A673 (cell line): ENCODE measurements at regions not wholly inside any gene's neighbourhood (a gene's known extent, or its start where the extent isn't known, plus 50 kb on each side); places are given as distances from the start of the nearest gene placed in this dataset.

Experiments used
- BruUV-seq: library from RNA; stranded (reverse); fragments of 400-500 nt; replicated peaks from 2 replicates; lab custom pipeline; 2021; lab: Mats Ljungman, UMichigan
- CTCF ChIA-PET: fragments of 300-600 bp; sonication (Branson Sonifier 250); formaldehyde crosslinking; loops from one replicate; lab custom pipeline; 2022; ENCODE audit warnings: antibody characterized with exemption; lab: Charles Lee
- POLR2A ChIA-PET: fragments of 300-600 bp; sonication (Branson Sonifier 250); formaldehyde crosslinking; loops from one replicate; lab custom pipeline; 2022; ENCODE audit warnings: antibody characterized with exemption; ENCODE audit not compliant: low non-redundant PET; lab: Charles Lee
- DNase-seq: peaks from one replicate; pipeline ENCODE4 v3.0.0-alpha.2; 2015; ENCODE audit warnings: low spot score
- H3K27ac ChIP-seq: fragments of 200-600 bp; sonication (generic); 2 replicates; pipeline ENCODE4 v1.5.1; 2016; ENCODE audit warnings: mixed run types, low read depth, mild to moderate bottlenecking, mixed read lengths, antibody characterized with exemption, low read length; ENCODE audit not compliant: poor library complexity, severe bottlenecking
- H3K27me3 ChIP-seq: fragments of 200-600 bp; sonication (generic); replicated peaks from 2 replicates; pipeline ENCODE4 v1.6.1; 2017; ENCODE audit warnings: mixed run types, low read depth, mild to moderate bottlenecking, mixed read lengths, antibody characterized with exemption, low read length; ENCODE audit not compliant: insufficient read depth, poor library complexity
- H3K36me3 ChIP-seq: fragments of 200-600 bp; sonication (generic); 2 replicates; pipeline ENCODE4 v1.6.1; 2016; ENCODE audit warnings: mixed run types, mild to moderate bottlenecking, mixed read lengths, antibody characterized with exemption, low read length; ENCODE audit not compliant: insufficient read depth, poor library complexity, severe bottlenecking
- H3K4me1 ChIP-seq: fragments of 200-600 bp; sonication (generic); 2 replicates; pipeline ENCODE4 v1.6.1; 2017; ENCODE audit warnings: mixed run types, mild to moderate bottlenecking, mixed read lengths, antibody characterized with exemption, low read length; ENCODE audit not compliant: insufficient read depth, poor library complexity, severe bottlenecking
- H3K4me3 ChIP-seq: fragments of 200-600 bp; sonication (generic); 2 replicates; pipeline ENCODE4 v1.5.1; 2016; ENCODE audit warnings: low read depth, mixed run types, mild to moderate bottlenecking, mixed read lengths, low read length; ENCODE audit not compliant: poor library complexity, severe bottlenecking
- H3K9me3 ChIP-seq: fragments of 200-600 bp; sonication (generic); 2 replicates; pipeline ENCODE4 v1.6.1; 2016; ENCODE audit warnings: mixed run types, low read depth, mild to moderate bottlenecking, mixed read lengths, antibody characterized with exemption, low read length; ENCODE audit not compliant: poor library complexity, severe bottlenecking
- EZH2 ChIP-seq: fragments of 200-600 bp; sonication (generic); IDR thresholded peaks from 2 replicates; pipeline ENCODE4 v1.6.1; 2017; ENCODE audit warnings: borderline replicate concordance, low read depth, mild to moderate bottlenecking, mixed read lengths, antibody characterized with exemption, low read length; ENCODE audit not compliant: poor library complexity, severe bottlenecking
- intact Hi-C: fragments of 100-400 bp; cut with micrococcal nuclease; formaldehyde crosslinking; loops from one replicate; pipeline ENCODE4 v1.10.0; 2022; ENCODE audit not compliant: unreplicated experiment
- TF ChIP-seq, protein P1 (sequence below): fragments of 300-800, 200-600 bp; sonication (generic); conservative IDR thresholded peaks from 2 replicates; pipeline ENCODE4 v1.5.1; 2017; ENCODE audit warnings: low read depth, mild to moderate bottlenecking, antibody characterized with exemption, low read length, moderate library complexity, mixed read lengths

DNA sequence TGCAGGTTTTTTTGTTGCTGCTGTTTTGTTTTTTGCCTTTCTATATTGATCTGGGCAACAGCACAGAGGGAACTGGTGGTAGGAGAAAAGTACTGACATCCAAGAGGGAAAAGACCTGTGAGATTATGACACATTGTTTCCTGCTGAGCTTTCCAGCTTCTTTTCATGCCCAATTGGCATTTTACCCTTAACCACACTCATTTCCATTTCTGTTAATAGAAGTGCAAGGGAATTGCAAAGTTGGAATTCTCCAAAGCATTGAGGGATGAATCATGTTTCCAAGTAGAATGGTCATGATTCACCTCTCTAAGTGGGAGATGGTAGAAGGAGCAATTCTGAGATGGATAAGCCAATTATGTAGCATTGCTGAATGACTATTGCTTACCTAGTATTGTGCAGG lies 161.5 kb downstream of the PPARGC1A start:
- ChIA-PET CTCF (no interaction called here), POLR2A (no interaction called here)
- Histone ChIP-seq H3K27ac (no peak overlapping the region), H3K4me3 (no peak overlapping the region), H3K36me3 (no peaks in the 10 kb centered on the region), H3K9me3 (no peaks in the 10 kb centered on the region), H3K27me3 (no peaks in the 10 kb centered on the region), H3K4me1 (no peaks in the 10 kb centered on the region)
- DNase-seq, result no peak
- intact Hi-C loops, result no loop called here
- TF ChIP-seq, protein P1, sequence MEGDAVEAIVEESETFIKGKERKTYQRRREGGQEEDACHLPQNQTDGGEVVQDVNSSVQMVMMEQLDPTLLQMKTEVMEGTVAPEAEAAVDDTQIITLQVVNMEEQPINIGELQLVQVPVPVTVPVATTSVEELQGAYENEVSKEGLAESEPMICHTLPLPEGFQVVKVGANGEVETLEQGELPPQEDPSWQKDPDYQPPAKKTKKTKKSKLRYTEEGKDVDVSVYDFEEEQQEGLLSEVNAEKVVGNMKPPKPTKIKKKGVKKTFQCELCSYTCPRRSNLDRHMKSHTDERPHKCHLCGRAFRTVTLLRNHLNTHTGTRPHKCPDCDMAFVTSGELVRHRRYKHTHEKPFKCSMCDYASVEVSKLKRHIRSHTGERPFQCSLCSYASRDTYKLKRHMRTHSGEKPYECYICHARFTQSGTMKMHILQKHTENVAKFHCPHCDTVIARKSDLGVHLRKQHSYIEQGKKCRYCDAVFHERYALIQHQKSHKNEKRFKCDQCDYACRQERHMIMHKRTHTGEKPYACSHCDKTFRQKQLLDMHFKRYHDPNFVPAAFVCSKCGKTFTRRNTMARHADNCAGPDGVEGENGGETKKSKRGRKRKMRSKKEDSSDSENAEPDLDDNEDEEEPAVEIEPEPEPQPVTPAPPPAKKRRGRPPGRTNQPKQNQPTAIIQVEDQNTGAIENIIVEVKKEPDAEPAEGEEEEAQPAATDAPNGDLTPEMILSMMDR, result no peak
- BruUV-seq, result no TSS peak

DNA sequence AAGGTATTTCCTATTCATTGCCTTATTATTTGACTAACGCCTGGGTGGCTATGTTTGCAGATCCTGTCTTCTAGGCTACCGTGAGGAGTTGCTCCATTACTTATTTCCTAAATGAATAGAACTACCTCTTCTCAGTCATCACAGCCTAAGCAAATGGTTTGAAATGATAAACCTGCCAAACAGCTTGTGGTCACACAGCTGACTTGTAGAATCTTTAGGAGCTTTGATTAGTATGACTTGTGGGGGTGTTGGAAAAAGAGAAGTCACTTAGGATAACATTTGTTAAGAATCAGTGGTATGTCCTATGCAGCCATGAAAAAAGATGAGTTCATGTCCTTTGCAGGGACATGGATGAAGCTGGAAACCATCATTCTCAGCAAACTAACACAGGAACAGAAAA lies 169.3 kb downstream of the PPARGC1A start:
- CTCF ChIA-PET, result no interaction called here
- DNase-seq, result no peak
- Histone ChIP-seq H3K36me3 (no peaks in the 10 kb centered on the region), H3K9me3 (no peaks in the 10 kb centered on the region), H3K4me1 (no peaks in the 10 kb centered on the region), H3K27me3 (no peaks in the 10 kb centered on the region), H3K4me3 (no peak overlapping the region), H3K27ac (no peak overlapping the region)
- TF ChIP-seq, protein P1, result no peak
- TF ChIP-seq EZH2, result no peak
- POLR2A ChIA-PET, result no interaction called here
- intact Hi-C loops, result no loop called here
- BruUV-seq, result no TSS peak

DNA sequence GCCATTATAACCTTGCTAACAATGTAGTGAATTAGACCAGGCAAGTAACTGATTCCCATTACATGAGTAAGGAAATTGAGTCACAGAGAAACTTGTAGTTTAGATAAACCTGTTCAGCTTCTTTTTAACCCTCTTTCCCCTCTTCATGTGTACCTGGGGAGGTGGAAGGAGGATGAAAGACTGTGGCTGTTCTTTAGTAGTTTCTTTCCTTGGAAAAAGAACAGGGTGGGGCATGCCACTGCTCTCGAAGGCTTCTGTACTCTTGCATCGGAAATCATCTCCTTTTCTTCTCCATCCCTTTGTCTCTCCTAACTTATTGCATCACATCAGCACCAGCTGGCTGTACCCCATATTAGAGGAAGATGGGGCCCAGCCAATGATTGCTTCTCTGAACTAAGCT lies 171.4 kb downstream of the PPARGC1A start:
- ChIA-PET CTCF (no interaction called here), POLR2A (no interaction called here)
- DNase-seq, result no peak
- intact Hi-C loops, result no loop called here
- Histone ChIP-seq H3K4me1 (no peaks in the 10 kb centered on the region), H3K27ac (no peak overlapping the region), H3K4me3 (no peak overlapping the region), H3K27me3 (no peaks in the 10 kb centered on the region), H3K9me3 (no peaks in the 10 kb centered on the region), H3K36me3 (no peaks in the 10 kb centered on the region)
- BruUV-seq, result no TSS peak
- no peak for TF ChIP-seq EZH2
- TF ChIP-seq, protein P1, result no peak
